ENCODE measurements at regions not wholly inside any gene's neighbourhood (a gene's known extent, or its start where the extent isn't known, plus 50 kb on each side); places are given as distances from the start of the nearest gene placed in this dataset.

DNA sequence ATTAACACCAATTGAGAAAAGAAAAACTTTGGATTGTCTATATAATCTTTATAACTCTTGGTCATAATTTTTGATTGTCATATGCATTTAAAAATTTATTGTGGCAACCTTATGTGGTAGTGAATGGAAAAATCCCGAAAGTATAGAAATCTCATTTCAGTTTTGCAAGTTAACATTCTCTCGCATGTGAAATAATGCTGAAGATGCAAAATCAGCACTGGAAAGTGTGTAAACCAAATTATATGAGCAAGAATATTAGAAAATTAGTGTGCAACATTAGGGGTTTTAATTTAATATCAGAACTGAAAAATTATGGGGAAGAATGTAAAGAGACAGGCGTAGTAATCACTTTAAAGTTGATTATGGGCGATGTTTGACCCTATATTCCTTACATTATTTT is 1472.8 kb downstream of the PCDH7 start:
- no peak for ATAC-seq

DNA sequence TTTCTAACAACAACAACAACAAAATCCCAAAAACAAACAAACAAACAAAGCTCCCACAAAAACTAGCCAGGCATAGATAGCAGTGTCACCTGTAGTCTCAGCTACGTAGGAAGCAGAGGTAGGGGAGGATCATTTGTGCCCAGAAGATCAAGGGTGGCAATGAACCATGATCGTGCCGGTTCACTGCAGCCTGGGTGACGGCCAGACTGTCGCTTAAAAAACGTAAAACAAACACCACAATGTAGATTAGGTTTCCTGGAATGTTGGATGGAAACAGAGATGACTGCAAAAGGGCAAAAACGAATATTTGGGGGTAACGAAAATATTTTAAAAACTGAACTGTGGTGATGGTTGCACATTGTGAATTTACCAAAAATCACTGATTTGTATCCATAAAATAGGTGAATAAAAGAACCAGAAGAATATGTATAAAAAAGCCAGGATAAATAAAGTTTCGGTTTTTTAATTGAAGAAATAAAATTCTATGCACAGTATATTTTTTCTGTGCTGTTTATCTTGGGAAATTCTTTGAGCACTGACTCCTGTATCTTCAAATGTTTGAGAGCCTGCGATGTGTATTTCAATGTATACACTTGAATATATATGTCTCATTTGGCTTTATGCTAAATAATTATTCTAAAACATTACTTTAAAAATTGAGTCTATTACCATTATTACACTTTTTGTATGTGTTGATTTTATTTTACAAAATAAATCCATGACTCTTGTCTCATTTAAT is 1477.0 kb downstream of the PCDH7 start:
- ATAC-seq: no peak

DNA sequence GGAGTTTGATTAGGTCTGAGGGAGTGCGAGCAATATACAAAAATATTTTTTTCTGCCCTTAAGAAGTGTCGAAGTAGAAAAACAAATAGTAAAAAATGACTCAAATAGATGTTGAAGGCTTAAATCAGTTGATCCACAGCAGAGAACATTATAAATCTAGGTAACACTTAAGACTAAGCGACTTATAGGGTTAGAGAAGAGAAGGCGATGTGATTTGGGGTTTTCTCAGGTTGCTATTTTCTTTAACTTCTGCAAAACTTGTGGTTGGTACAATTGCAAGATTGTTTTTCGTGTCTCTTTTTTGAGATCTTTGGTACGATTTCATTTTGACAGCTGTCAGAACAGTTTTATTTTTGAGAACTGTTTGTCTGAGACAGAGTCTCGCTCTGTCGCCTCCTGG is 1479.5 kb downstream of the PCDH7 start:
- ATAC-seq: no peak

DNA sequence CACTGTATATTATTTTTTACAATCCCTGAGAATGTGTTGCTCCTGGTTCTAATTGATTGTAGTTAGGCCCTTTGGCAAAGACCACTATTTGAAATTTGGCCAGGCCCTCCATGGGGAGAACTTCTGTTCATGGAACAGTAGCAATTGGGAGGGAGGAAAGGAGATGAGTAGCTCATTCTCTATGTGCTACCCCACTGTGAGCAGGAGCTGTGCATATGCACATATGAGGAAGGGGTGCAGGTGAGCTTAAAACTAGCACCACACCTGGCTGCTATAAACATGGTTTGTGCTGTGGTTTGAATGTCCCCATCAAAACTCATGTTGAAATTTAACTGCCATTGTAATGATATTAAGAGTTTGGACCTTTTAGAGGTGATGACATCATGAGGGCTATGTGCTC is 1483.2 kb downstream of the PCDH7 start:
- no peak for ATAC-seq

DNA sequence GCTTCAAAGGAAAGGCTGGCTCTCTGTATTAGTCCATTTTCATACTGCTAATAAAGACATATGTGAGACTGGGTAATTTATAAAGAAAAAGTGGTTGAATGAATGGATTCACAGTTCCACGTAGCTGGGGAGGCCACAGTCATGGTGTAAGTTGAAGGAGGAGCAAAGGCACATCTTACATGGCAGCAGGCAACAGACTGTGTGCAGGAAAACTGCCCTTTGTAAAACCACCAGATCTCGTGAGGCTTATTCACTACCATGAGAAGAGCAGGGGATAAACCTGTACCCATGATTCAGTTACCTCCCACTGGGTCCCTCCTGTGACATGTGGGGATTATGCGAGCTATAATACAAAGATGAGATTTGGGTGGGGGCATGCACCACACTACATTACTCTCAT is 1486.6 kb downstream of the PCDH7 start:
- ATAC-seq: no peak

DNA sequence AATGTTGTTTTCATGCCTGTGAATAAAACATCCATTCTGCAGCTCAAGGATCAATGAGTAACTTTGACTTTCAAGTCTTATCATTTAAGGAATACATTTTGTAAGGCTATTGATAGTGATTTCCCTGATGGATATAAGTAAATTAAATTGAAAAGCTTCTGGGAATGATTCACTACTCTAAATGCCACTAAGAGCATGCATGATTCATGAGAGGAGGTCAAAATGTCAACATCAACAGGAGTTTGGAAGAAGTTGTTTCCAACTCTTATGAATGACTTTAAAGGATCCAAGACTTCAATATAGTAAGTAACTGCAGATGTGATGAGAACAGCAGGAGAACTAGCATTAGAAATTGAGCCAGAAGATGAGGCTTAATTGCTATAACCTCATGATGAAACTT is 1487.3 kb downstream of the PCDH7 start:
- ATAC-seq: no peak

DNA sequence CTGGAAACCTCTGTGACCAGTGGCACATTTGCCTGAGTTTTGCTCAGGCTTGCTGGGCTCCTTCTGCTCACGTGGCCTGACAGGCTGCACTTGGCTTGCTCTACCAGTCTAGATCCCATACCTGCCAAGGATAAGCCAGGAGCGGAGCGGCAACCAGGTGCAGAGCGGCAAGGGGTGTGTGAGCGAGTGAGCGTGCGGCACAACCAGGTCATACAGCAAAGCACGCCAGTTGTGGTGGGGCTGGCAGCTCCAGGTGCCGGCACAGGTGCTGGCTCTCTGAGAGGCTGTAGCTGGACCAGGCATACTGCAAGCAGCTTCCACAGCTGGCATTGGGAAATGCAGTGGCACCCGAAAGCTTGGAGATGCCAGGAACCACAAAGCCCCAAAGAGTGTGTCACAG is 1495.1 kb downstream of the PCDH7 start:
- ATAC-seq: no peak

DNA sequence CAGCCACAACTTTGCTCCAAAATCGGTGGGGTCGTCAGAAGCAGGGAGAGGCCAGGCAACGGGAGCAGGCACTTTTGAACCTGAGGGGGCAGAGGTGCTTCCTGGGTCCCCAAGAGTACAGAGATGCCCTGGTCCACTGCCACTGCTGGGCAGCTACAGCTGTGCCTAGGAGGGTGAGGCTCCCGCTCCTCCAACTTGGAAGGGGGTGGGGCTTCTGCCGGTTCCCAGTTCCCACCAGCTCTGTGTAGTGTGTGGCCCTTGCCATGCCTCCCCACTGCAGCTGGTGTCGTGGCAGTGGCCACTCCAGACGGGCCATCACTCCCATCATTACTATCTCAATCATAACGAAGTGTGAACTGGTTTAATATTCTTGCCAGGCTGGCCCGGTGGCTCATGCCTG is 1496.3 kb downstream of the PCDH7 start:
- ATAC-seq: no peak

DNA sequence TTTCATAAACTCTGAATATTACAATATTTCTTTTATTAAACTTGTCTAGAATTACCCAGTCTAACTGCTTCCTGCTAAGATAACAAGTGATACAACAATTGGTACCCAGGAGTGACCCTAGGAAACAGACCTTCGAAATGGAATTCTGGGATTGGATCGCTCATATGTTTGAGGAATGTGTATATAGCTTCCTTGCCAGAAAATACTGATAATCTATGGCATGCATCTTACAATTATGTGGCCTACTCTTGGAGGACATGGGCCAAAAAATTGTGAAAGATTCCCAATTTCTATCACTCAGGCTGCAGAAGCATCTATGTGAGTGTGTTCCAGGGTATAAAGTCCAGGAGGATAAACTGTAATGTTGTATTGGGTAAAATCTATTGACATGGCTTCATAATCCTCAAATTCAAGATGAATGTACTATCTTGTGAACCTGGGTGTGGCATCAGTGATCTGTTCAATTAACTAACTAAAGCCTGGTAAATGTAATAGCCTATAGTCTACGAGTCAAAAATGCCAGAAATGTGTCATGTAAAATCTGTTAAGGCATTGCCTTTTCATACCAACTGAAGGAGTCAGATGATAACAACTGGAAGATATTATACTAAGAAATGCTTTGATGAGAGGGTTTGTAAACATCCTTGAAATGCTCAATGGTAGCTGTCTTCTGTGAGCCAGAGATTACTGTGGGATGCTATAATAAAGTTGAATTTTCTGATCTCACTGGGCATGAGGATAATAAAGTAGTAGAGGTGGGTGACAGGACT is 1499.3 kb downstream of the PCDH7 start:
- ATAC-seq: no peak

DNA sequence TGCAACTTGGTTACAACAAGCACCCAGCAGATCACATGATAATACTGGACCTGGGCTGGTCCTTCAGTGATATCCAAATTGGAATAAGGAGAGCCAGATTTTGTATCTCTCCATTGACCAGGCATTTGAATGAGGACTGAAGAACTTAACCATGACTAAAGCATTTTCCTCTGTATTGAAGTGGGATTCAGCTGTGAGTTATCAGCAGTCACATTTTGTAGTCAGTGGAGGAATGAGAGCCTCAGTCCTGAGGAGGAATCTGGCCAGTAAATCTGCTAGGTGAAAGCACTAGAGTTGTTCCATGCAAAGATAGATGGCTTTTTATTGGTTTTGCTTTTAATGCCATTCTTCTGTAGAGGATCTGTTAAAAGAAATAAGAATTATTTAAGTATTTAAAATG is 1506.0 kb downstream of the PCDH7 start:
- ATAC-seq: no peak

DNA sequence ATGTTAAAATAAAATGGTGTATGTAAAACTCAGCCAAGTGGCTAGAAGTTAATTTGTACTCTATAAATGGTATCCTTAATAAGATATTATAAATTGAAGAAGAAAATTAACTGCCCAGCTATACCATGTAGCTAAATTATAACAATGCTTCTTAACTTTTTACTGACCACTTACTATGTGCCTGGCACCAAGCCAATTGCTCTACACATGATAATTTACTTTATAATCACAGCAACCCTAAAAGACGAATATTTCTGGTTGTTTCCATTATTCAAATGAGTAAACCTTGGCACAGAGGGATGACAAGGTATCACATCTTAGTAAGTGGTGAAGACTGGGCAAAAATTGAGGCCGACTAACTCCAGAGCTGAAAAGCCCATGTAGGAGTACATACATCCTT is 1506.6 kb downstream of the PCDH7 start:
- ATAC-seq: no peak

DNA sequence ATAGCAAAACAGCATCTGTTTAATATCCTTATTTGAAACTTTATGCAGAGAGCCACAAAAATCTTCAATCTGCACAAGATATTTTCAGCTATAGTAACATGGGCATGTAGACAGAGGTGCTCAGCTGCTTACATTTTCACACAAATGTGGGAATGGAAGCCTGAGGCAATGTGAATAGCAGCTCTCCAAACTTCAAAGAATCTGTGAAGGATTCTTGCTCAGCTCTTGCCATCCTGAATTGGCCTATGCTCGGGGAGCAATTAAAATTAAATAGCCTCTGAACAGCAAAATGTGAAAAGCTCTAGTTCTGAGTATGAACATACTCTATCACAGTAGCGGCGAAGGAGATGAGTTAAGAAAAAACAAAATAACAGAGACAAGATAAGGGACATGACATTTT is 1523.8 kb downstream of the PCDH7 start:
- no peak for ATAC-seq

DNA sequence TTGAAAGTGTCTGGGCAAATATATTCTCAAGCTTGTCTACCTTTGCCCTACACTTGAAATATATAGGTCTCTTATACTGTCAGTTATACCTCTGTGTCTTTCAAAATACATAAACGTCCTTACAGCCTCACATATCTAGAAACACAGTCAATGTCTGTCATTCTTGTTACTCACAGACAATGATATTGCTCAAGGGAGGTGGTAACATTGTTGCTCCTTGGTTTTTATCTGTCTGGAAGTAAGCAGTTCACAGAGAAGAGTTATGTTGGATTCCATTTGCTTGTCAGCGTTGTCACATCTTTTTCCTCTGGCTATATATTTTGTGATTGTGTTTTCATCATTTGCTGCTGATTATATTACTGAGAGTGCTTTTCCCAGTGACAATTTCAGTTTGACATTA is 1528.9 kb downstream of the PCDH7 start:
- no peak for ATAC-seq

DNA sequence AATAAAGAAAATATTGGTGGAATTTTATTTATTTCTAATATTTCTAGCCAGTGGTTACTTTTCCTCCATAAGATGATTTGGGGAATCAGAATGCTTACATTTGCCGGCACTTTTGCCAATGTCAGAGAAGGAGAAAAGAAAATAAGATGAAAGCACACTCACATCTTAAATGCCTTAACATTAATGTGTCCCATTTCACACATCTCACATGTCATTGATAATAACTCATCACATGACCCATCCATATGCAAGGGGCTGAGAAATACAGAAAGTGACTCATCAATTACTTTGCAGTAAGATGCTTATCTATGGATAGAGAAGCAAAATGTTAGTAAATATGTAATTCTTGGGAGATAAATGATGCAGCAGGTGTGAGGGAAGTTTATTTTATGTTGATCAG is 1531.0 kb downstream of the PCDH7 start:
- ATAC-seq: no peak

DNA sequence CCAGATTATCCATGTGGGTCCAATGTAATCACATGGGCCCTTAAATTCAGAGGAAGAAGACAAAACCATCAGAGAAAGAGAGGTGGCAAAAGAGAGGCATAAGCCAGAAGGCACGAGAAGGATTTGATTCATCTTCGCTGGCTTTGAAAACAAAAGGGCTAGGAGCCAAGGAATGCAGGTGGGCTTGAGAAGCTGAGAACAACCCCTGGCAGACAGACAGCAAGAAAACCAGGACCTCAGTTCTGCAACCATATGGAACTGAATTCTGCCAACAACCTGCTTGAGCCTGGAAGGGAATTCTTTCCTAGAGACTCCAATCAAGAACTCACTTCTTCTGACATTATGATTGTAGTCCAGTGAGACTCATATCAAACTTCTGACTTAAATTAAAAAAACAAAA is 1531.8 kb downstream of the PCDH7 start:
- ATAC-seq: no peak

DNA sequence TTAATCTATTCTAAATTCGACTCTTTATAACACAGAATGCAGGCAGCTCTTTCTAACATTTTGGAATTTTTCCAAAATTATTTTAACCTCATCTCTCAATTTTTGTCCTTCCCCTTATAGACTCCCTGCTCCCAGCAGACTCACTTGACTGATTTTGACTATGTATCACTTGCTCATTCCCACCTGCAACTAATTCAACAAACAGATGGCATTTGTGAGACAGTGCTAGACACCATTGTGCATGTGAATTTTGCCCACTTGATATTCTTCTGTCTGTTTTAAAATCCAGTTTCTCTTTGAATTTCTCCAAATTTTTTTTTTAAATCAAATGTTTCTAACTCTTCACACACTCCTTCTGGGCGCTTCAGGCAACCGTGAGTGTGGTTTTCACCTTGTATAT is 1534.0 kb downstream of the PCDH7 start:
- no peak for ATAC-seq

DNA sequence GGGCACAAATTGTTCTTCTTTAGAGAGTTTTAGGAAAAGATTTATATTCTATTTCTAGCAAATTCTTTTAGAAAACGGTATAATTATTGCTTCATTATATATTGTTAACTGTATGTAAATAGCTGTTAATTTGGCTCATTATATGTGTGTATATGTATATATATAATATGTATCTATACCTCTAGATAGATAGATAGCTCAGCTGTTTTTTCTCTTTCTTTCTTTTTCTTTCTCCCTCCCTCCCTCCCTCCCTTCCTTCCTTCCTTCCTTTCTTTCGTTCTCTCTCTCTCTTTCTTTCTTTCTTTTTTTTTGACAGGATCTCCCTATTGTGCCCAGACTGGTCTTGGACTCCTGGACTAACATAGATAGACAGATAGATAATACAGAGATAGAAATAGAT is 1538.8 kb downstream of the PCDH7 start:
- no peak for ATAC-seq

DNA sequence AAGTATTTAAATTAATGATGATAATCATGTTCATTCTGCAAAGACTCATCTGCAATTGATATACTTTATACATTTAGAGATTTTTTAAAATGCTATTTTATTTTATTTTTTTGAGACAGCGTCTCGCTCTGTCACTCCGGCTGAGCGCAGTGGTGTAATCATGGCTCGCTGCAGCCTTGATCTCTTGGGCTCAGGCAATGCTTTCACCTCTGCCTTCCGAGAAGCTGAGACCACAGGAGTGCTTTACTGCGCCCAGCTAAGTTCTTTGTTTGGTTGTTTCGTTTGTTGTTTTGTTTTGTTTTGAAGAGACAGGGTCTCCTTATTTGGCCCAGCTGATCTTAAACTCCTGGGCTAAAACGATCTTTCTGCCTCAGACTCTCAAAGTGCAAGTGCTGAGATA is 1541.0 kb downstream of the PCDH7 start:
- no peak for ATAC-seq

DNA sequence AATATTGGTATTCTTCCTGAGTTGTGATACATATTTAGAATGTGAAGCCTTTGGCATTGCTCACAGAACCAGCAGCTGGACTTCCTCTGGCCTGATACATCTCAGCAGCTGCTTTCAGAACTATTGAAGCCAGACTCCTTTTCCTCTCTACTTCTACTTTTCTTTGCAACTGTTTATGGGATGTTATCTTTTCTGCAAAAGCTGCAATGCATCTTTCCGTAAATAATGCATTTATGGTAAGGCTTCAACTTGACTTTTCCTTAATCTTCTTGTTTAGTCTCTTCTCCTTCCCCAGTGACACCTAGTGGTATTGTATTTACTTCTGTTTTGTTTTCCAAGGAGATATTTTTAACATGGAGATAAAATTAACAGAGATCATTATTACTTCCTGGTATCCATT is 1548.7 kb downstream of the PCDH7 start:
- ATAC-seq: no peak

DNA sequence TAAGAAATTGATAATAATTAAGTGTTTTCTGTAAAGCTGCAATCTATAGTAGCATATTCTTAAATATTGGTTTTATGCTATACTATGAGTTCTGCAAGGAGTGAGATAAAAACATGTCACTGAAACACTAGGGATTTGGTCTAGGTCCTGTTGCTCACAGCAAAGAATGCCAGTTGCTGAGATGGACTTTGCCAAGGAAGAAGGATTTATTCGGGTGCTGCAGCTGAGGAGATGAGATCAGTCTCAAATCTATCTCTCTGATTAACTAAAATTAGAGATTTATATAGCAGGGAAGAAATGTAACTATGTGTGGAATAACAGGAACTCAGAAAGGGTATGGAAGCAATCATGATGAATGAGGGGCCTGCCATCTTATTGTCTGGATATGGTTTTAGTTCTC is 1569.9 kb downstream of the PCDH7 start:
- ATAC-seq: no peak

DNA sequence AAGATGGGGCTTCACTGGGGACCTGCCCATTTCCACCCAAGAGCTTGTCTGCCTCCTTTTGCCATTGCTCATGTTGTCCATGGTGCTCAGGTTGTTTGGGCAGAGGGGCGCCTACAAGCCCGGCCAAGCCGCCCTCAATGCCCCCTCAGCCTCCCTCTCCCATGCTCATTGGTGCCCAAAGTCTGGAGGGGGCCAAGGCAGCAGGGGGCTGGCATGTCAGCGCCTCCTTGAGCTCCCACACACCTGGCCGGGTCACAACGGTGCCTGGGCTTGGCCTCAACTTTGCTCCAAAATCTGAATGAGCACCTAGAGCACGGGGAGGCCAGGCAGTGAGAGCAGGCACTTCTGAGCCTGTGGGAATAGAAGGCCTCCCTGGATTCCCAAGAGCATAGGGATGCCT is 1598.8 kb downstream of the PCDH7 start:
- no peak for ATAC-seq

DNA sequence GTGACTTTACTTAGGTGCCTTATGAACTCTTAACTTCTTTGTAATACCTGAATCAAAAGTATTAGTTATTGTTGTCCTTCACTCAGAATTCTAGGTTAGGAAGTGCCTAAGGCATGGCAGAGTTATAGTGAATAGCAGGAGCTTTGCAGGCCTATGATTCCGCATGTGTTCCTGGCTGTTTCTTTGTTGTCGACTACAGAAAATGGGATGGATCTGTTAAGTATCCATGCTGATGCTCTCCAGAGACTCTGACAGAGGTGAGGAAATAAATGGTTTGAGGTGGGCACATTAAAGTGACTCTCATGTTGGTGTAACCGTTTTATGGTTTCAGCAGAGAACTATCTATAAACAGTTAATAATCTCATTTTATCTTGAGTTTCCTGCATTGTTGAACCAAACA is 1601.3 kb downstream of the PCDH7 start:
- ATAC-seq: no peak

DNA sequence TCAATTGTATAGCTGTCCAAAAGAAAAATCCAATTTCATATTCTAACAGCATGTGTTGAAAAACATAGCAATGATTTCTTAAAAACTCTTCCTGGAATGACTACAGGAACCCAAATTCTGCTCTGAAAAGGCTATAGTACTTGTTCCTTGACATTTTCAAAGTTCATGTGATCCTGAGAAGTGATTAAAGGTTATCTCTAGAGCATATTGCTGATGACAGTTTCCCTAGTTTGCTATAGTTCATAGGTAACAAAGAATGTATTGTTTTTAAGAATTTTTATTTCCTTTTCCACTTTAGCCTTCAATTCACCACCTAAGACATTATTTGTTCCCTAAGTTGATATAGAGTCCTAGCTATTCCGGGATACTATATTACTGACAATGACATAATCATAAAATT is 1614.6 kb downstream of the PCDH7 start:
- ATAC-seq: no peak

DNA sequence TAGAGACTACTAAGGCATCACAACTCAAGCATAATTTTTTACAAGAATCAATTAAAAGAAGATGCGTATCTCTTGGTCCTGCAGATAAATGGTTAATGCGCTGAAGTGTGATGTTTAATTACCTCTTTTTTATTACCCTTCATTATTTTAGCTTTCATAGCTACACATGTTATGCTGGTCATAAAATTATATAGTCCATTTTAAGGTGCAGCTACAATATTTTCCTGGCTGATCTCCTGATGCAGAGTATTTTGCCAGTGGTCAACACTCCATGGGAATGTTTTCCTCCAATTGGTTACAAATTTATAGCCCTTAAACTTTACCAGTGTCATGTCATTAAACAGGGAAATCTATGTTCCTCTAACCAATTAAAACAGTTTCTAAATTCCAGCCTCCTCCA is 1617.2 kb downstream of the PCDH7 start:
- no peak for ATAC-seq

DNA sequence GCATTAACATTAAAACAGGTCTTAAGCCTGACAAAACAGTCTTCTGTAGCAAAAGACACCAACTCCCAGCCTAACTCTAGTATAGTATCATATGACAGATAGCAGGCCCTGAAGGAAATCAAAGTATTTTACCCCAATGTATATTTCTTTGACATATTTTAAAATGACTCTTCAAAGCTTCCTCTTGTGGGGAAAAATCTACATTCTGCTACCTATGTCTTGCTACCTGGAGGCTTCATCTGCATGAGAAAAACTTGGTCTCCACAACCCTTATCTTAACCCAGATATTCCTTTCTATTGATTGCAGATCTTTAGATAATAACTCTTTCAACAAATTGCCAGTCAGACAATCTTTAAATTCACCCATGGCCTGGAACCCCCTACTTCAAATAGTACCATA is 1620.4 kb downstream of the PCDH7 start:
- no peak for ATAC-seq
